C4-2B (cell line): ENCODE measurements at regions not wholly inside any gene's neighbourhood (a gene's known extent, or its start where the extent isn't known, plus 50 kb on each side); places are given as distances from the start of the nearest gene placed in this dataset.

Experiments
- H3K27ac ChIP-seq: fragments of 450-650 bp; 2 replicates; pipeline ENCODE4 v1.5.1; 2017
- ZFX ChIP-seq: fragments of 450-650 bp; IDR thresholded peaks from 2 replicates; pipeline ENCODE4 v1.6.1; 2017
- TF ChIP-seq, protein P1 (sequence below): fragments of 450-650 bp; conservative IDR thresholded peaks from 2 replicates; pipeline ENCODE4 v1.5.1; 2017; ENCODE audit warnings: mild to moderate bottlenecking

DNA sequence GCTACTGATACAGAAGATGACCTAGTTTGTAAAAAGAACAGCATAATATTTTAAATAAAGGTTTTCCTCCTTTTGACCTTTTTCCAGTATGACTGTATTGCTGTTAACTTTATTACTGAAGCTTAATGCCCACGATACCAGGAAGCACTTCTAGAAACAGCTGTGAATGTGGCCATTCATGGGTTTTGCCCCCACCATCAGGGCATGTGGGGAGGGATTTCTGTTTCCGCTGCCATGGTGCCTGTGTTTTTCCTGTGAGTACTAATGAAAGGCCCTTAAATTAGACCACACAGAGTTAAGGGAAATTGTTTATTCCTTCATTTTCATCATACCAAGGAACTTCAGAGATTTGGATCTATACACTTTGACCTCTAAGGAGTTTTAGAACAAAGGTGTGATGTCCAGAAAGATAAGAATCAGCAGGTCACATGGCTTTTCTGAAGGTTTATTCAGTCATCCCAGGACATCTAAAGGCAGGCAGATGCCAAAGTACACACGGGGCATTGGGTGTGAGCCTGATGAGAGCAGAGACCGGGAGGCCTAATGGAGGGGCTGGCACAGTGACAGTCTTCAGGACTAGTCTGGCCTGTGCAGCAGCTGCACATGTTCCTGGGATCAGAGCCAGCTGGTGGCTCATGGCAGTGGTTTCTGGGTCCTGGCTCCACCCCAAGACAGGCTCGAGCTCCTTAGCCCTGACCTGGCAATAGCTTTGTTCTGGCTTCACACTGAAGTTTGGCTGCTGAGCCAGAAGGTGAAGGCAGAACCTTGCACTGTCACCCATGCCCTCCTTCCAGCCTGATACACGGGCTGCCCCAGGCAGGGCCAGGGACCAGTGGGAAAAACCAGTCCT, 190.9 kb downstream of the REEP3 start:
- H3K27ac ChIP-seq: peak overlapping the region; percentile 77

DNA sequence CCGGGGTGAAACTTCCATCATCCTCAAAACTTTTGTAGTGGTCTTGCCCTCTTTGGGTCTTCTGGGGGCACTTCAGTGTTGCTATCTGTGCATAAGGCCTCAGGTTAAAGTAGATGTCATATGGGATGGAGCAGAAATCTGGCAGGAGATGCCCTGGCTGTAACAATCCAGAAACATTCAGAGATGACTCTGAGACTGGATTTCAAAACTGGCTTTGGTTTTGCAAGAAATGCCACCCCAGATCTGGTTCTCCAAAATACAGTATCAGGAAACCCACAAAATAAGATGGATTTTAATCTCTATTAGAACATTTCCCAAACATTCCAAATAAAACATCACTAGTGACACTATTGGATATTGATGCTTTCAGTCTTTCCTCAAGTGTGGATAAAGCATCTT, 191.5 kb downstream of the REEP3 start:
- TF ChIP-seq, protein P1, sequence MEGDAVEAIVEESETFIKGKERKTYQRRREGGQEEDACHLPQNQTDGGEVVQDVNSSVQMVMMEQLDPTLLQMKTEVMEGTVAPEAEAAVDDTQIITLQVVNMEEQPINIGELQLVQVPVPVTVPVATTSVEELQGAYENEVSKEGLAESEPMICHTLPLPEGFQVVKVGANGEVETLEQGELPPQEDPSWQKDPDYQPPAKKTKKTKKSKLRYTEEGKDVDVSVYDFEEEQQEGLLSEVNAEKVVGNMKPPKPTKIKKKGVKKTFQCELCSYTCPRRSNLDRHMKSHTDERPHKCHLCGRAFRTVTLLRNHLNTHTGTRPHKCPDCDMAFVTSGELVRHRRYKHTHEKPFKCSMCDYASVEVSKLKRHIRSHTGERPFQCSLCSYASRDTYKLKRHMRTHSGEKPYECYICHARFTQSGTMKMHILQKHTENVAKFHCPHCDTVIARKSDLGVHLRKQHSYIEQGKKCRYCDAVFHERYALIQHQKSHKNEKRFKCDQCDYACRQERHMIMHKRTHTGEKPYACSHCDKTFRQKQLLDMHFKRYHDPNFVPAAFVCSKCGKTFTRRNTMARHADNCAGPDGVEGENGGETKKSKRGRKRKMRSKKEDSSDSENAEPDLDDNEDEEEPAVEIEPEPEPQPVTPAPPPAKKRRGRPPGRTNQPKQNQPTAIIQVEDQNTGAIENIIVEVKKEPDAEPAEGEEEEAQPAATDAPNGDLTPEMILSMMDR: no peak
- no peak for TF ChIP-seq ZFX
- H3K27ac ChIP-seq: peak overlapping the region; percentile 77

More for the DNA sequence above, 190.9 kb downstream of the REEP3 start:
- TF ChIP-seq, protein P1: no peak
- TF ChIP-seq ZFX: no peak

DNA sequence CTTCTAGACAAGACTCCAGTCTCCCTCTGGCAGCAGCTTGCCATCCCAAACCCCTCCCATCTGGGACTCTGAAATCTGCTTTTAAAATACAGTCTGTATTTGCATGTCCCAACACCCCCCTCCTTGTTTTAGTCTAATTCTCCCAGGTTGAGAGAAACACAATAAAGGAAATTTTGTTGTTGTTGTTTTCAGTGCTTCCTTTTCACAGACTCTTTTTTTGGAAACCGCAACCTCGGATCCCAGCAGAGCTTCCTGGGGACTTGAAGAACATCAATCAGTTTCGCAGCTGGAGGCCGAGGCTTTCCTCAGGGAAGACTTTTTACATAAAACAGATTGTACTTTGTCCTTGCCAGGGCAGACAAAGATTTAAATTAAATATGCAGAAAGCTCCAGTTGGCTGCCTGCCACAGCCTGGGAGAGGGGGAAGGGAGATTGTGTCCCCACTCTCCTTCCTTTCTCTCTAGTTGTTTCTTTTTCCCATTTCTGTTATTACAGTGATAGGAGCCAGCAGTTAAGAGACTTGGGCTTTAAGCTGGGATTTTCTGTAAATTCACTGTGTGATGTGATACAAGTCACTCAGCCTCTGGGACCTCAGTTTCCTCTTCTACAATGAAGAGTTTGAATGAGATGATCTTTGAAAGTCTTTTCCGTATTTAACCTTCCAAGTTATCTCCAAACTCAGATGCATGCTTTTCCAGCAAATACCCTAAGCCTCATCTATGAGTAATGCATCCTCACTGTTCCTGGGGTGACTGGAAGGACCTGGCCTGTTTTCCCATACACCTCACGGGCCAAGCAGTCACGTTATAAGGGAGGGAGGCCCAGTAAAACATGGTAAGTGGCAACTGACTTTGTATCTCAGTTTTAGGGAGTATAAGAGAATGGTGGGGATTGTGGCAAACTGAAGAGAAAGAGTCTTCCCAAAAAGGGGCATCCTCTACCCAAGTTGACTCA, 192.3 kb downstream of the REEP3 start:
- TF ChIP-seq ZFX: no peak
- TF ChIP-seq, protein P1: no peak
- peak overlapping the region; percentile 77 for H3K27ac ChIP-seq

DNA sequence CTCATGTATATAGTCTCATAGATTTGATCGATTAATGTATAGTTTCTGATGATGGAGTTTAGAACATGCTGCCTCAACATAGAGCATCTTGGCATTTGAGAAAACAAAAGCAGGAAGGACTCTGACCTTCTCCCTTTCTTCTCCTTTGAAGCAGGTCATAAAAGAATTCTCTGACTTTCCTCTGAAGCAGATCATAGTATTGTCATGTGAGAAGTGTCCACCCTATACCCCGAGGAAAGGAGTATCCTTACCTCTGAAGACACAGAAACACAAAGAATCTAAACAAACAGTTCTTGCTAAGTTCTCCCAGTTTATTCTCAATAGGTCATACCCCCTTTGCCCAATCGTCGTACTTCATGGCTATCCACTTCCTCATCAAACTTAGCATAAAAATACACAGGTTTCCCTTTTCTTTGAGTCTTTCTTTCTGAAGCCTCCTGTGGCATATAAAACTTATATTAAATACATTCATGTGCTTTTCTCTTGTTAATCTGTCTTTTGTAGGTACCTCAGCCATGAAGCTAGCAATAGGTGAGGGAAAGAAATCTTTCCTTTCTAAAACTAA, 194.9 kb downstream of the REEP3 start:
- TF ChIP-seq, protein P1: no peak

DNA sequence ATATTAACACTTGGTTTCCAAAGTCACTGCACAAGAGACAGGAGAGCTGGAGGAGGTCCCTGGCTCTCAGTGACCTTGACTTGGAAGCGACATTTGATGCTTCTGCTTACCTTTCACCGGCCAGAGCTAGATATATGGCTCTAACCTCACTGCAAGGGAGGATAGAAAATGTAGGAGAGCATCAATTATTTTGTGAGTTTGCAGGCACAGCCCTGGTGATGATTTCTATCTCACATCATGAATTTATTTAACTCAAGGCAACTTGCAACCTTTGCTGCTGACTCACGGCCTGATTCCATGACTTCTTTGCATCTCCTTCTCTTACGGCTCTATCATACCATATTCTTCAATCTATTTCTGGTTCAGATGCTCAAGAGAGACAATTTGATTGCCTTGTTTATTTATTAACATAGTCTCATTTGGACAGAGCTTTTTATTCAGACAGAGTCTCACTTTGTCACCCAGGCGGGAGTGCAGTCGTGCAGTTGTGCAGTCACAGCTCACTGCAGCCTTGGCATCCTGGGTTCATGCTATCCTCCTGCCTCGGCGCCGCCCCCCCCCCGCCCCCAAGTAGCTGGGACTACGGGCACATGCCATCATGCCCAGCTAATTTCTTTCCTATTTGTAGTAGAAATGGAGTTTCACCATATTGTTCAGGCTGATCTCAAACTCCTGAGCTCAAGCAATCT, 196.0 kb downstream of the REEP3 start:
- H3K27ac ChIP-seq: no peak overlapping the region

More for the DNA sequence above, 194.9 kb downstream of the REEP3 start:
- no peak overlapping the region for H3K27ac ChIP-seq

DNA sequence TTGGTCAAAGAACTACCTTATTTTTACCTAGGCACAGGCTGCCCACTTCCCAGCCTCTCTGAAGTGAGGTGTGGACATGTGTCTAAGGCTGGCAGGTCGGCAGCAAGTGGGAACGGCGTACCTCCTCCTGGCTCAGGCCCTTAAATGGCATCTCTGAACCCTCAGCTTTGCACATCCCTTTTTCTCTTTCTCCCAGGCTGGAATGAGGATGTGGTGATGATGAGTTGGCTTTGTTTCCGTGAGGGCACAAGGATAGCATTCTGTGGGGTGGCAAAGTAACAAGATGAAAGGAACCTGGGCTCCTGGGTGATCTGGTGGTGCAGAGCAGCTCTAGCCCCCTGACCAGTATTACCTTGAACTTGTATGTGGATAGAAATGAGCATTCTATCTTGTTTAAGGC, 196.8 kb downstream of the REEP3 start:
- H3K27ac ChIP-seq: no peak overlapping the region
- no peak for TF ChIP-seq ZFX

More for the DNA sequence above, 196.0 kb downstream of the REEP3 start:
- TF ChIP-seq, protein P1: no peak
- no peak for TF ChIP-seq ZFX

DNA sequence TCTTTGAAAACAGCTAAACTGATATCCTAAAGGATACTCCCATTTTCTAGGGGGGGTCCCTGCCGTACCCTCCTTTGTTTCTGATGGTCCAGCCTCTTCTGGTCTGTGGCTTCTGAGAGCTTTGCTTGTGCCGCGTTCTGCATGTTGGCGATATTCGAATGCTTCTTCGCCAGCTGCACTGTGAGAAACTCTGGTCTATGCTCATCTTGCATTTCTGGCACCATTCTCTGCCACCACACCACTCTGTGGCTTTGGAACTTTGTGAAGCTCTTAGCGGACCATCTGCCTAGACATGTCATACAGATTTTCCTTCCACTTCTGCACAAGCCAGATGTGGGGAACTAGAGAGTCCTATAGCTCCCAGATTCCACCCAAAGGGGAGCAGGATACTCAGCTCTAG, 197.2 kb downstream of the REEP3 start:
- TF ChIP-seq ZFX: no peak
- TF ChIP-seq, protein P1: no peak
- H3K27ac ChIP-seq: no peak overlapping the region
